Body of pancreas (tissue), 4 donors: ENCODE measurements at regions not wholly inside any gene's neighbourhood (a gene's known extent, or its start where the extent isn't known, plus 50 kb on each side); places are given as distances from the start of the nearest gene placed in this dataset.

Experiments
- POLR2A ChIP-seq, 3 donors: fragments of 450-650 bp; IDR thresholded peaks; one replicate each; pipeline ENCODE4 v1.6.1; 2016; ENCODE audit warnings: antibody characterized with exemption in 3 of 3, mild to moderate bottlenecking in 2 of 3
- TF ChIP-seq, protein P1 (sequence below), 7 experiments: fragments of 450-650 bp in 4 of 7; fragments of 200-600 bp in 3 of 7; sonication (generic) in 3 of 7; IDR thresholded peaks; one replicate each; pipeline ENCODE4 v1.5.1; 2016 to 2019; ENCODE audit warnings: antibody characterized with exemption in 7 of 7

DNA sequence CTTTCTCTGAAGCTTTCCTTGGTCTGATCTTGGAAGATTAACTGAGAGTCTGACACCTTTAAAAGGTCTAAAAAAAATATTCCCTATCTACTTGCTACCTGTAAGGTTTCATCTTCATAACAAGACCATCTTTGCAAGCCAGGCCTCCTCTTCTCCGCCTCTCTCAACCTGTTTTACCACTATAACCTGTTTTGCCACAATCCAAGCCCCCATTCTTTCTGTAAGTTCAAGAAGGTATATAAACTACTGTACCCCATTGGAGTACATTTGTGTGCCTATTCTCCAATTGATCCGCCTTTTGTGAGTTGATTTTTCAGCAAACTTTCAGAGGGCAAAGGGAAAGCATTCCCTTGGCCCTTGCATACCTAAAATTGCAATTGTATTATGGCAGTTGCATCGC lies 319.3 kb upstream of the NECTIN3 start:
- TF ChIP-seq, protein P1, sequence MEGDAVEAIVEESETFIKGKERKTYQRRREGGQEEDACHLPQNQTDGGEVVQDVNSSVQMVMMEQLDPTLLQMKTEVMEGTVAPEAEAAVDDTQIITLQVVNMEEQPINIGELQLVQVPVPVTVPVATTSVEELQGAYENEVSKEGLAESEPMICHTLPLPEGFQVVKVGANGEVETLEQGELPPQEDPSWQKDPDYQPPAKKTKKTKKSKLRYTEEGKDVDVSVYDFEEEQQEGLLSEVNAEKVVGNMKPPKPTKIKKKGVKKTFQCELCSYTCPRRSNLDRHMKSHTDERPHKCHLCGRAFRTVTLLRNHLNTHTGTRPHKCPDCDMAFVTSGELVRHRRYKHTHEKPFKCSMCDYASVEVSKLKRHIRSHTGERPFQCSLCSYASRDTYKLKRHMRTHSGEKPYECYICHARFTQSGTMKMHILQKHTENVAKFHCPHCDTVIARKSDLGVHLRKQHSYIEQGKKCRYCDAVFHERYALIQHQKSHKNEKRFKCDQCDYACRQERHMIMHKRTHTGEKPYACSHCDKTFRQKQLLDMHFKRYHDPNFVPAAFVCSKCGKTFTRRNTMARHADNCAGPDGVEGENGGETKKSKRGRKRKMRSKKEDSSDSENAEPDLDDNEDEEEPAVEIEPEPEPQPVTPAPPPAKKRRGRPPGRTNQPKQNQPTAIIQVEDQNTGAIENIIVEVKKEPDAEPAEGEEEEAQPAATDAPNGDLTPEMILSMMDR (IDR thresholded peaks at IDR 0.05) = no peak
- TF ChIP-seq POLR2A (IDR thresholded peaks at IDR 0.05) = no peak
